Renal cortical epithelial cell (primary cell): ENCODE measurements at regions not wholly inside any gene's neighbourhood (a gene's known extent, or its start where the extent isn't known, plus 50 kb on each side); places are given as distances from the start of the nearest gene placed in this dataset.

Experiments used
- DNase-seq: peaks from one replicate; pipeline ENCODE4 v3.0.0-alpha.2; 2011; ENCODE audit warnings: low read depth

GRCh38 chr21:26784974-26785373 lies 60.2 kb downstream of the ADAMTS1 start:
- no peak for DNase-seq

GRCh38 chr21:26783466-26784195 lies 61.6 kb downstream of the ADAMTS1 start:
- no peak for DNase-seq

DNA sequence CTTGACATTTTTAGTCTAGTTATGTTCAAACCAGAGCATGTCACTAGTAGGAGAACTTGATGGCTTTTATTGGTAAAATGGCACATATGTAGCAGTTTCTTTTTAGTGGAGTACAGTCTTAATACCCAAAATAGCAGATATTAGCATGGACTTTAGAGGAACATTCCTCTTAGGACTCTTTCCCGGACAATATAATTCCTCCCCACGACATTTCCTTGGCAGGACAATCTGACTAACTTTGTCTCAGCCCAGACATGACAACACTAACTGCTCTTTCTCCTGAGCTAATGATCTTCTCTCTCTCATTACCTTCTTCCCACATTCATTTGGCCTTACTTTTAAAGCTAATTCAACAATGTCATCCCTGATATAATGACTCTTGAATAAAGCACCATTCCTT lies 62.5 kb downstream of the ADAMTS1 start:
- DNase-seq: no peak

- DNase-seq: no peak
Observed at GRCh38 chr21:26782331-26782730, 62.9 kb downstream of the ADAMTS1 start.

- no peak for DNase-seq
Observed at GRCh38 chr21:26781331-26781730, 63.9 kb downstream of the ADAMTS1 start.

DNA sequence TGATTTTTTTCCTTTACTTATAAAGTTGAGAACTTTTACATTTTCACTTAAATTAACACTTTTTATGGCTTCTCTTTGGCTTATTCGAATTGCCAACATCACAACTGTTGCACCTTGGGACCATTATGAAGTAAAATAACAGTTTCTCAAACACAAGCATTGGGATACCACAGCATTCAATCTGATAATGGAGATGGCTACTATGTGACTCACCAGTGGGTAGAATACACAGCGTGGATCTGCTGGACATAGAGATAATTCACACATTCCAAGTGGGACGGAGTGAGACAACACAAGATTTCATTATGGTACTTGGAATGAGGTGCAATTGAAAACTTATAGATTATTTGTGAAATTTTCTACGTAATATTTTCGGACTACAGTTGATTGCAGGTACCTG lies 68.0 kb downstream of the ADAMTS1 start:
- DNase-seq: no peak

- DNase-seq: peak; percentile 69
Observed at GRCh38 chr21:26776310-26777021, 68.7 kb downstream of the ADAMTS1 start.

- no peak for DNase-seq
Observed at GRCh38 chr21:26773058-26773457, 72.2 kb downstream of the ADAMTS1 start.

DNA sequence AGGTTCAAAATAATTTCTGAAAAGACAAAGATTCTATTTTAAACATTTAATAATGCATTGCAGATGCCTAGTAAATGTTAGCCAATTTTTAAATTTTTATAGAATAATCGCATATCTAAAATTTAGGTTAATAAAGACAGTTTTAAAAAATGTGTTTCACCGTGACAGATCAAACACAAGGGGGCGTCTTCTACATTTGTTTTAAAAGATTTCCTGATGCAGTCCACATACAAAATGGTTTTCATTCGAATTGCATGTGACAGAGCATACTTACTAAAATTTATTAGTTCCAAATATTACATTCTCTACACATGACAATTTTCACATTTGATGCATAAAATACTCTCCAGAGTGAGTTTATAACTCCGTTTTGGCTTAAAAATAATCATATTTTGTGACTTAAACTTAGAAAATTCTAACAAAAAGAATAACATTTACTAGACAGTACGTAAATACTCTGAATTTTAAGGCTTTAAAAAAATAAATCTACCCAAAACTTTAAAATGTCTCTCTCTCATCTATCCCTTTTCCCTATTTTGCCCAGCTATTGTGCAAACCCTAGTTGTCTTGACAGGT lies 75.5 kb downstream of the ADAMTS1 start:
- peak; percentile 46 for DNase-seq

DNA sequence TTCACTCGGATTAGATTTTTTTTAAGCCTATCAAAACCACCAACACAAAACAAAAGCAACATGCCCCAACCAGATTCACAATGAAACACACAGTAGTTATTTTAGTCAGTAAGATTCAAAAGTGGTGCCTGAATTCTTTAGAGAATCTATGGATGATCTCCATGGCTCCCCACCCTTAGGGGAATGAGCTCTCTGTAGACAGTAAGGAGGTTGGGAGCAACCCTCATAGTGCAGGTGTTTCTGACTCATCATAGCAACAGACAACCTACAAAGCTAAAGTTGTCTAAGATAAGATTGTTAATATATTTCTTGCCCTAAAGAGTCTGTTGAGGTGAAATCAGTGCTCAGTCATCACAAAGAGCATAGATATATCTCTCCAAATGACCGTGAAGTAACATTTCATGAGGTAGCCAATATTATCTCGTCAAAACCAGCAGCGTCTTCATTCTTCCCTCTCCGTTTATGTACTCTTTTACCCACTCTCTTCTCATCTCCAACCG lies 78.3 kb downstream of the ADAMTS1 start:
- DNase-seq: no peak

GRCh38 chr21:26761174-26761915 lies 83.9 kb downstream of the ADAMTS1 start:
- DNase-seq: no peak

DNA sequence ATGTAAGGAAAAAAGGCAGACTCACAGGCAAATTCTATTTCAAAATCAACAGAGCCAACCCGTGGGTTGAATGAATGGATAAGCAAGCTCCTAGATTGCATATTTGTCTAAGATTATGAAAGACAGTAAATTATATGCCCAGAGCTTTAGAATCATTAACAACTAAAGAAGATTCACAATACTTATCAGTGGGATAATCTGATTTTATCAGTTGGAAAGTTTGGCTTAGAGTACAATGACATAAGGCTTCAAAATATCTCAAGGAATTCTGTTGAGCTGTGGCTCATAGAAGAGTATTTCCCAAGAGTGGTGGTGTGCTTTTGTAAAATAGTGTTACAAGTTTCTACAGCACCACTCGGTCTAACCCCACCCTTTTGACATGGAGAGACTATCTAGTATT lies 85.5 kb downstream of the ADAMTS1 start:
- no peak for DNase-seq

GRCh38 chr21:26758083-26758880 lies 86.9 kb downstream of the ADAMTS1 start:
- no peak for DNase-seq

GRCh38 chr21:26756491-26757159 lies 88.6 kb downstream of the ADAMTS1 start:
- peak; percentile 97 for DNase-seq

DNA sequence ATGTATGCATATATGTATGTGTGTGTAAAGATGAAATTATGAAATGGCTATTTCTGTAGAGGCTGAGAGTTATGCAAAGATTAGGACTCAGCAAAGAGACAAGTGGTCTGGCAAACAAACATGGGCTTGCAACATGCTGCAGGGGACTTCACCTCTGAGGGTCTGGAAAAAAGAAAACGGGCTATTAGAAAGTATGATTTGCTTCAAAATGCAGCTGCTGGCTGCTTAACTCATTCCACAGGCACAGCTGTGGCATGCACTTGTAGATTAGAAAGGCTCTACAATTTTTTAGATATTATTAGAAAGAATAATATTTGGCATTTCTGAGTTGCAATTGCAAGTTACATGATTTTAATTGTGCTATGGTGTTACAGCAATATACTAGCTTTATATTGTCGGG lies 90.4 kb downstream of the ADAMTS1 start:
- DNase-seq: no peak

GRCh38 chr21:26753822-26754221 lies 91.4 kb downstream of the ADAMTS1 start:
- no peak for DNase-seq

GRCh38 chr21:26752849-26753248 lies 92.4 kb downstream of the ADAMTS1 start:
- DNase-seq: no peak

GRCh38 chr21:26751305-26751704 lies 93.9 kb downstream of the ADAMTS1 start:
- DNase-seq: no peak

GRCh38 chr21:26748066-26748465 lies 97.1 kb downstream of the ADAMTS1 start:
- DNase-seq: no peak

DNA sequence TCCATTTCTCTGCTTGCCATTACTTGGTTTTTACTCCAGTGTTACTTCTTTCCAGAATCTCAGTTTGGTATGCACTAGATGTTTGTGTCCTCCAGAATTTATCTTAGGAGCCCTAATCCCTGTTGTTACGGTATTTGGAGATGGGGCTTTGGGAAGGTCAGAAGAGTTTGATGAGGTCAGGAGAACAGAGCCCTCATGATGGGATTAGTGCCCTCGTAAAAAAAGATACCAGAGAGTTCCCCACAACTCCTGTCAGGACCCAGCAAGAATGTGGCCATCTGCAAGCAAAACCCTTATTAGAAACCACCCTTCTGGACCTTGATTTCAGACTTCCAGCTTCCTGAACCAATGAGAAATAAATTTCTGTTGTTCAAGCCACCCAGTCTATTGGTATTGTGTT lies 98.0 kb downstream of the ADAMTS1 start:
- DNase-seq: no peak

DNA sequence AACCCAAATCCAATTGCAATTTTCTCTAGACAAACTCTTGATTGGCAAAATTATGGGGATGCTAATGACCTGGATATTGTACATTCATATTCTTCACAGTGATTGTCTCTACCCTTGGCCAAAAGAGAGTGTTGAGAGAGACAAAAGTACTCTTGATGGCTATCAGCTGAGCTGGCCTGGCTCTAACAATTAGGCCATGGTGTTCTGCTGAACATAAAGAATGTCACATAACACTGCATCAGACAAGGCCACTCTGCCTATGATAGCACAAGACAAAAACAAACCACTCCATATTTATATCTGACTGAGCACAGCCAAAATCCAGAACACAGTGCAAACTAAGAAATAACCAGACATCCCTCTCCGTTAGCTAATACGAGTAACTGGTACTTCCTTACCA lies 101.7 kb downstream of the ADAMTS1 start:
- no peak for DNase-seq
